ENCODE measurements at regions not wholly inside any gene's neighbourhood (a gene's known extent, or its start where the extent isn't known, plus 50 kb on each side); places are given as distances from the start of the nearest gene placed in this dataset.

DNA sequence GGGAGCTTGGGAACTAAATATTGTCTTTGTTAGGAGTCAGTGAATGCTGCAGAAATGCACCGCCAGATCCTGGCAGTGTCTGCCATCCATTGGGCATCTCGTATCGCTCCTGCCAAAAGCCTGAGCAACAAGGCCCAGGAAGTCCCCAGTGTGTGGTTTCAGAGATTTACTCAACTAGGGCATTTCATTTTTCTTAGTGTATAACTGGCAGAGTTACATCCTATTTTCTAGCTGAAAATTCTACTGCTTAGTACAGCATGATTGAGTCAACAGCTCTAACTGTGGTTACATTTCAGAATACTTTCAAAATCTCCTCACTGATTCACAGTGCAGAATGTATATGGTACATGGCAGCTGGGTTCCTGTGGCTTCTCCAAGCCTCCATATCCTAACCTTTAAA is 95.8 kb upstream of the CREB5 start:
- no peaks in the 10 kb centered on the region for H3K36me3 ChIP-seq (ENCODE audit: control insufficient read depth in 2 of 2, insufficient read depth in 1 of 2, low read length in 2 of 2)
- H3K9me3 ChIP-seq (ENCODE audit: control insufficient read depth, insufficient read depth, low read depth, low read length), result no peaks in the 10 kb centered on the region
- H3K4me3 ChIP-seq (ENCODE audit: low read depth, low read length), result no peak overlapping the region
- TF ChIP-seq ZNF157 (tag by site-specific recombination; IDR thresholded peaks at IDR 0.05) (no peak), ZNF777 (tag by site-specific recombination; IDR thresholded peaks at IDR 0.05; ENCODE audit: borderline replicate concordance) (no peak), ZNF433 (tag by site-specific recombination; IDR thresholded peaks at IDR 0.05; ENCODE audit: low read depth) (no peak), REPIN1 (tag by site-specific recombination; IDR thresholded peaks at IDR 0.05; ENCODE audit: low read depth) (no peak), ZNF561 (tag by site-specific recombination; IDR thresholded peaks at IDR 0.05; ENCODE audit: borderline replicate concordance) (no peak), GFI1B (tag by site-specific recombination; IDR thresholded peaks at IDR 0.05) (no peak), ZNF701 (tag by site-specific recombination; IDR thresholded peaks at IDR 0.05) (no peak), KLF9 (tag by site-specific recombination; IDR thresholded peaks at IDR 0.05; ENCODE audit: low read depth) (no peak), ZNF311 (tag by site-specific recombination; IDR thresholded peaks at IDR 0.05; ENCODE audit: borderline replicate concordance) (no peak), ZSCAN30 (tag by site-specific recombination; IDR thresholded peaks at IDR 0.05) (no peak)
- TF ChIP-seq, protein P1, sequence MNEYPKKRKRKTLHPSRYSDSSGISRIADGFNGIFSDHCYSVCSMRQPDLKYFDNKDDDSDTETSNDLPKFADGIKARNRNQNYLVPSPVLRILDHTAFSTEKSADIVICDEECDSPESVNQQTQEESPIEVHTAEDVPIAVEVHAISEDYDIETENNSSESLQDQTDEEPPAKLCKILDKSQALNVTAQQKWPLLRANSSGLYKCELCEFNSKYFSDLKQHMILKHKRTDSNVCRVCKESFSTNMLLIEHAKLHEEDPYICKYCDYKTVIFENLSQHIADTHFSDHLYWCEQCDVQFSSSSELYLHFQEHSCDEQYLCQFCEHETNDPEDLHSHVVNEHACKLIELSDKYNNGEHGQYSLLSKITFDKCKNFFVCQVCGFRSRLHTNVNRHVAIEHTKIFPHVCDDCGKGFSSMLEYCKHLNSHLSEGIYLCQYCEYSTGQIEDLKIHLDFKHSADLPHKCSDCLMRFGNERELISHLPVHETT (tag by site-specific recombination; IDR thresholded peaks at IDR 0.05), result no peak
- TF ChIP-seq, protein P2, sequence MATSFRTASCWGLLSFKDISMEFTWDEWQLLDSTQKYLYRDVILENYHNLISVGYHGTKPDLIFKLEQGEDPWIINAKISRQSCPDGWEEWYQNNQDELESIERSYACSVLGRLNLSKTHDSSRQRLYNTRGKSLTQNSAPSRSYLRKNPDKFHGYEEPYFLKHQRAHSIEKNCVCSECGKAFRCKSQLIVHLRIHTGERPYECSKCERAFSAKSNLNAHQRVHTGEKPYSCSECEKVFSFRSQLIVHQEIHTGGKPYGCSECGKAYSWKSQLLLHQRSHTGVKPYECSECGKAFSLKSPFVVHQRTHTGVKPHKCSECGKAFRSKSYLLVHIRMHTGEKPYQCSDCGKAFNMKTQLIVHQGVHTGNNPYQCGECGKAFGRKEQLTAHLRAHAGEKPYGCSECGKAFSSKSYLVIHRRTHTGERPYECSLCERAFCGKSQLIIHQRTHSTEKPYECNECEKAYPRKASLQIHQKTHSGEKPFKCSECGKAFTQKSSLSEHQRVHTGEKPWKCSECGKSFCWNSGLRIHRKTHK (tag by site-specific recombination; IDR thresholded peaks at IDR 0.05), result no peak
- no peak overlapping the region for H3K27ac ChIP-seq (ENCODE audit: extremely low read depth, low read depth, low read length)
- POLR2A ChIA-PET, result no interaction called here
- no peaks in the 10 kb centered on the region; the same call in 1 of the 2 replicates for H3K4me1 ChIP-seq (ENCODE audit: control insufficient read depth, insufficient read depth, low read length)
- CTCF ChIA-PET, result no interaction called here

DNA sequence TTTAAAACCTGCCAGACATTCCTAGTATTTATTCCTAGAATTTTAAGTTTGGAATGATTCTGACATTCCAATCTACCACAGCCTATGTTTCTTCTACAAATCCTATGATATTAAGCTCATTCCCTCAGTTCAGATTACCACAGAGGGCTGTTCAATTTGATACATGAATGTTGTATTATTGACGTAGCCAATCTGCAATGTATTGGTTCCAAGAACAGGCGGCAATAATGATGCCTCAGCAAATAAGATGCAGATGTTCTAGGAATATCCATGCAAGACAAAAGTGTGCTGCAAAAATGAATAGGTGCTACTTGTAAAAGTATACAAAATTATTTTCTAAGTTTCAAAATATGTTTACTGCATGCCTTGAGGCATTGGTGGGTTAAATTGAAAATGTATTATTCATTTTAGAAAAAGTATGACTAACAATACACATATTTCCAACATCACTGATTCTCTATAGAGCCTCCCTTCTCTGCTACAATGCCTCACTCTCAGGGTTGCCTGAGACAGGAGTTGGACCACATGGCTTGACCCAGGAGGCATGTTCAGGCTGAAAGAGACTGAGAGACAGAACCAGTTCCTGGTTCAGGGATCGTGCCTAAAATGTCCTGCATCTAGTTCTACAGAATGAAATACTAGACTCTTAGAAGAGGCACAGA is 94.1 kb upstream of the CREB5 start:
- ChIA-PET POLR2A (no interaction called here), CTCF (interaction anchor here (0.7 to 0.8 kb wide), 2 partner anchors 74 to 309 kb away, joined by 3 read pairs; no protein-coding TSS in a partner anchor)
- no peak overlapping the region for H3K4me3 ChIP-seq (ENCODE audit: low read depth, low read length)
- TF ChIP-seq OSR2 (tag by site-specific recombination; IDR thresholded peaks at IDR 0.05), result no peak
- TF ChIP-seq, protein P1 (tag by site-specific recombination; IDR thresholded peaks at IDR 0.05), result no peak
- TF ChIP-seq ZNF585B (tag by site-specific recombination; IDR thresholded peaks at IDR 0.05), result no peak
- TF ChIP-seq ZNF707 (tag by site-specific recombination; IDR thresholded peaks at IDR 0.05), result no peak
- TF ChIP-seq, protein P3, sequence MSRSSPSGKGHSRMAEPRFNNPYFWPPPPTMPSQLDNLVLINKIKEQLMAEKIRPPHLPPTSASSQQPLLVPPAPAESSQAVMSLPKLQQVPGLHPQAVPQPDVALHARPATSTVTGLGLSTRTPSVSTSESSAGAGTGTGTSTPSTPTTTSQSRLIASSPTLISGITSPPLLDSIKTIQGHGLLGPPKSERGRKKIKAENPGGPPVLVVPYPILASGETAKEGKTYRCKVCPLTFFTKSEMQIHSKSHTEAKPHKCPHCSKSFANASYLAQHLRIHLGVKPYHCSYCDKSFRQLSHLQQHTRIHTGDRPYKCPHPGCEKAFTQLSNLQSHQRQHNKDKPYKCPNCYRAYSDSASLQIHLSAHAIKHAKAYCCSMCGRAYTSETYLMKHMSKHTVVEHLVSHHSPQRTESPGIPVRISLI (tag by site-specific recombination; IDR thresholded peaks at IDR 0.05), result no peak
- TF ChIP-seq ZNF302 (tag by site-specific recombination; IDR thresholded peaks at IDR 0.05; ENCODE audit: low read depth), result no peak
- TF ChIP-seq ZSCAN30 (tag by site-specific recombination; IDR thresholded peaks at IDR 0.05), result no peak
- no peak for TF ChIP-seq ZNF785 (tag by site-specific recombination; IDR thresholded peaks at IDR 0.05)
- TF ChIP-seq, protein P4, sequence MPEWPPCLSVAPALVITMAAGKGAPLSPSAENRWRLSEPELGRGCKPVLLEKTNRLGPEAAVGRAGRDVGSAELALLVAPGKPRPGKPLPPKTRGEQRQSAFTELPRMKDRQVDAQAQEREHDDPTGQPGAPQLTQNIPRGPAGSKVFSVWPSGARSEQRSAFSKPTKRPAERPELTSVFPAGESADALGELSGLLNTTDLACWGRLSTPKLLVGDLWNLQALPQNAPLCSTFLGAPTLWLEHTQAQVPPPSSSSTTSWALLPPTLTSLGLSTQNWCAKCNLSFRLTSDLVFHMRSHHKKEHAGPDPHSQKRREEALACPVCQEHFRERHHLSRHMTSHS (tag by site-specific recombination; IDR thresholded peaks at IDR 0.05), result no peak
- TF ChIP-seq, protein P5, sequence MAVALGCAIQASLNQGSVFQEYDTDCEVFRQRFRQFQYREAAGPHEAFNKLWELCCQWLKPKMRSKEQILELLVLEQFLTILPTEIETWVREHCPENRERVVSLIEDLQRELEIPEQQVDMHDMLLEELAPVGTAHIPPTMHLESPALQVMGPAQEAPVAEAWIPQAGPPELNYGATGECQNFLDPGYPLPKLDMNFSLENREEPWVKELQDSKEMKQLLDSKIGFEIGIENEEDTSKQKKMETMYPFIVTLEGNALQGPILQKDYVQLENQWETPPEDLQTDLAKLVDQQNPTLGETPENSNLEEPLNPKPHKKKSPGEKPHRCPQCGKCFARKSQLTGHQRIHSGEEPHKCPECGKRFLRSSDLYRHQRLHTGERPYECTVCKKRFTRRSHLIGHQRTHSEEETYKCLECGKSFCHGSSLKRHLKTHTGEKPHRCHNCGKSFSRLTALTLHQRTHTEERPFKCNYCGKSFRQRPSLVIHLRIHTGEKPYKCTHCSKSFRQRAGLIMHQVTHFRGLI (tag by site-specific recombination; IDR thresholded peaks at IDR 0.05), result no peak
- TF ChIP-seq ZXDB (tag by site-specific recombination; IDR thresholded peaks at IDR 0.05), result no peak
- TF ChIP-seq MYNN (tag by site-specific recombination; IDR thresholded peaks at IDR 0.05; ENCODE audit: borderline replicate concordance), result no peak
- no peak for TF ChIP-seq SP3 (tag by site-specific recombination; IDR thresholded peaks at IDR 0.05)
- no peak for TF ChIP-seq ZNF19 (tag by site-specific recombination; IDR thresholded peaks at IDR 0.05; ENCODE audit: low read depth)
- TF ChIP-seq ZNF521 (tag by site-specific recombination; IDR thresholded peaks at IDR 0.05), result no peak
- no peak for TF ChIP-seq ZNF701 (tag by site-specific recombination; IDR thresholded peaks at IDR 0.05)
- TF ChIP-seq ZNF423 (tag by site-specific recombination; IDR thresholded peaks at IDR 0.05), result no peak

More for the DNA sequence above, 94.1 kb upstream of the CREB5 start:
- no peak overlapping the region for H3K27ac ChIP-seq (ENCODE audit: extremely low read depth, low read depth, low read length)
- no peaks in the 10 kb centered on the region for H3K36me3 ChIP-seq (ENCODE audit: control insufficient read depth in 2 of 2, insufficient read depth in 1 of 2, low read length in 2 of 2)
- H3K9me3 ChIP-seq (ENCODE audit: control insufficient read depth, insufficient read depth, low read depth, low read length), result no peaks in the 10 kb centered on the region
- no peaks in the 10 kb centered on the region; the same call in 1 of the 2 replicates for H3K4me1 ChIP-seq (ENCODE audit: control insufficient read depth, insufficient read depth, low read length)
